HEK293T (cell line): ENCODE measurements at regions not wholly inside any gene's neighbourhood (a gene's known extent, or its start where the extent isn't known, plus 50 kb on each side); places are given as distances from the start of the nearest gene placed in this dataset.

Experiments used
- ARNT ChIP-seq: fragments of 450-650 bp; IDR thresholded peaks from 2 replicates; pipeline ENCODE4 v1.6.1; 2017; ENCODE audit warnings: mild to moderate bottlenecking
- BHLHE40 ChIP-seq: fragments of 450-650 bp; IDR thresholded peaks from 2 replicates; pipeline ENCODE4 v1.6.1; 2016; ENCODE audit warnings: mild to moderate bottlenecking, moderate library complexity, borderline replicate concordance
- FOXA1 ChIP-seq: fragments of 450-650 bp; IDR thresholded peaks from 2 replicates; pipeline ENCODE4 v1.6.1; 2016; ENCODE audit warnings: mild to moderate bottlenecking
- SP1 ChIP-seq: fragments of 450-650 bp; IDR thresholded peaks from 2 replicates; pipeline ENCODE4 v1.6.1; 2017

GRCh38 chr16:72256398-72257066, 84.6 kb upstream of the PMFBP1 start:
- TF ChIP-seq ARNT (no peak), BHLHE40 (no peak), FOXA1 (no peak), SP1 (no peak)
